Ovary (tissue), 7 donors: ENCODE measurements at regions not wholly inside any gene's neighbourhood (a gene's known extent, or its start where the extent isn't known, plus 50 kb on each side); places are given as distances from the start of the nearest gene placed in this dataset.

Experiments used
- DNase-seq, 5 donors: peaks; one replicate each; pipeline ENCODE4 v3.0.0-alpha.2; 2019 to 2020
- H3K27ac ChIP-seq, 2 donors: fragments of 200-600 bp; one replicate each; pipeline versions ENCODE4 v1.5.1 to v1.8.0; 2019 to 2022
- H3K27me3 ChIP-seq: fragments of 200-600 bp; one replicate; pipeline ENCODE4 v1.8.0; 2022
- H3K36me3 ChIP-seq: fragments of 200-600 bp; sonication (generic); one replicate; pipeline ENCODE4 v1.5.1; 2019
- H3K4me1 ChIP-seq: one replicate; pipeline ENCODE4 v1.8.1; 2013; ENCODE audit warnings: mild to moderate bottlenecking, moderate library complexity; ENCODE audit not compliant: insufficient read depth
- H3K4me3 ChIP-seq: fragments of 200-600 bp; sonication (generic); one replicate; pipeline ENCODE4 v1.5.1; 2017
- H3K9me3 ChIP-seq, 2 donors: fragments of 200-600 bp in 1 of 2; sonication (generic) in 1 of 2; one replicate each; pipeline versions ENCODE4 v1.5.1 to v1.8.1; 2013 to 2019; ENCODE audit warnings: mild to moderate bottlenecking in 1 of 2, moderate library complexity in 1 of 2
- EP300 ChIP-seq: sonication (generic); formaldehyde crosslinking; IDR thresholded peaks from one replicate; pipeline ENCODE4 v1.6.1; 2017; ENCODE audit warnings: antibody characterized with exemption
- POLR2A ChIP-seq: fragments of 450-650 bp; IDR thresholded peaks from one replicate; pipeline ENCODE4 v1.6.1; 2017; ENCODE audit warnings: antibody characterized with exemption, mild to moderate bottlenecking, moderate library complexity
- WGBS, 3 donors: extraction: QIAGEN DNeasy Blood & Tissue Kit in 1 of 3; methylation state at CpG; one replicate each; pipeline versions ENCODE4 v1.1.5 to v1.1.7; 2013 to 2017; 5-methylcytosine and 5-hydroxymethylcytosine counted together
- intact Hi-C, 4 donors: fragments of 100-400 bp; cut with DNase I; formaldehyde crosslinking; loops; one replicate each; pipeline versions ENCODE4 v1.11.0 to v1.15.1; 2022 to 2023
- TF ChIP-seq, protein P1 (sequence below), 3 donors: fragments of 450-650 bp in 2 of 3; fragments of 200-600 bp in 1 of 3; IDR thresholded peaks; one replicate each; pipeline versions ENCODE4 v1.5.1 to v1.8.0; 2016 to 2022; ENCODE audit warnings: antibody characterized with exemption in 3 of 3, mild to moderate bottlenecking in 1 of 3
- donor health status: DM: no; HTN: no; CAD: no; lungs with moderate emphysema.
- donor health status: DM: no; HTN: no; CAD: no.
- donor health status: Bipolar disorder and iron deficiency.
- donor health status: DM: no; HTN: no; CAD: no.
- donor health status: DM: yes; HTN: yes; CAD: no.

DNA sequence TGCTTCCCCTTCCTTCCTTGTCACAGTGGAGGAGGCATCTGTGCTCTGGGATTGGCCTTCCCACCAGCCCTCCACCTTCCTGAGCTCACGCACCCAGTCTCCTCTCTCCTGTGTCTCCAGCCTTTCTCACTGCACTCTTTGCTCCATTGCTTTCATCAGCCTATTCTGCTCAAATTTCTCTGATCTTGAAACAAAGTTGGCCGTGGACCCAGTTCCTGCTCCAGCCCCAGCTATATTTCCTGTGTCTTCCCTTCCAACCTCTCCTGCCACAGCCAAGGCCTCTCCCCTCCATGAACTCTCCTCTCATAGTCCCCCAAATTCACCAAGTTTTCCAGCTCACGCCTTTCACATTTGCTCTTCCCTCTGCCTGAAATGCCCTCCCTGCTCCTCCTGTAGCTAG lies 226.6 kb upstream of the AGAP1 start:
- H3K9me3 ChIP-seq = no peaks in the 10 kb centered on the region
- H3K36me3 ChIP-seq = no peaks in the 10 kb centered on the region
- intact Hi-C loops = no loop called here
- H3K27ac ChIP-seq = no peak overlapping the region
- DNase-seq = no peak
- H3K4me1 ChIP-seq = peaks cover 5% of the 10 kb centered on the region
- 71 to 78% (median 76%) methylated on average over 3 of the region's 3 CpGs for WGBS, 3 donors
- TF ChIP-seq EP300 (no peak), POLR2A (no peak)
- no peak overlapping the region for H3K4me3 ChIP-seq
- no peaks in the 10 kb centered on the region for H3K27me3 ChIP-seq

DNA sequence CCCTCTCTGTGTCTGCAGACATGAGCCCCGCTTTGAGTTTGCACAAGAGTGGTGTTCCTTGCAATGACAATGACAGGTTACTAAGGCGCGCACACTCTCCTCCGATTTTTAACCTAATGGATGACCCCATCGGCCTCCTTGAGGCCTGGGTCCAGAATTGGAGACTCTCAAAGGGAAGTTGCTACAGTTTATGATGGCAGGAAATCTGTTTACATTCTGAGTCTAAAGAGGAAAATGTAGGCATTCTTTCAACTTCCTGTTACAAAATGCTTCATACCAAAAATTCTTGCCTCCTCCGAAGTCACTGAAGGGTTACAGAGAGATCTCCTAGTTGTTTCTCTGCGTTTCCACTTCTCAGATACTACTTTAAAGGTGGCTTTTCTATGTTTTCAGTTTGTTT lies 225.3 kb upstream of the AGAP1 start:
- DNase-seq = no peak
- H3K4me3 ChIP-seq = no peak overlapping the region
- H3K36me3 ChIP-seq = no peaks in the 10 kb centered on the region
- no peak overlapping the region for H3K27ac ChIP-seq
- peaks cover 2% of the 10 kb centered on the region for H3K4me1 ChIP-seq
- 10 to 31% (median 22%) methylated on average over 7 of the region's 7 CpGs for WGBS, 3 donors
- intact Hi-C loops = no loop called here
- no peaks in the 10 kb centered on the region for H3K27me3 ChIP-seq
- TF ChIP-seq, protein P1, sequence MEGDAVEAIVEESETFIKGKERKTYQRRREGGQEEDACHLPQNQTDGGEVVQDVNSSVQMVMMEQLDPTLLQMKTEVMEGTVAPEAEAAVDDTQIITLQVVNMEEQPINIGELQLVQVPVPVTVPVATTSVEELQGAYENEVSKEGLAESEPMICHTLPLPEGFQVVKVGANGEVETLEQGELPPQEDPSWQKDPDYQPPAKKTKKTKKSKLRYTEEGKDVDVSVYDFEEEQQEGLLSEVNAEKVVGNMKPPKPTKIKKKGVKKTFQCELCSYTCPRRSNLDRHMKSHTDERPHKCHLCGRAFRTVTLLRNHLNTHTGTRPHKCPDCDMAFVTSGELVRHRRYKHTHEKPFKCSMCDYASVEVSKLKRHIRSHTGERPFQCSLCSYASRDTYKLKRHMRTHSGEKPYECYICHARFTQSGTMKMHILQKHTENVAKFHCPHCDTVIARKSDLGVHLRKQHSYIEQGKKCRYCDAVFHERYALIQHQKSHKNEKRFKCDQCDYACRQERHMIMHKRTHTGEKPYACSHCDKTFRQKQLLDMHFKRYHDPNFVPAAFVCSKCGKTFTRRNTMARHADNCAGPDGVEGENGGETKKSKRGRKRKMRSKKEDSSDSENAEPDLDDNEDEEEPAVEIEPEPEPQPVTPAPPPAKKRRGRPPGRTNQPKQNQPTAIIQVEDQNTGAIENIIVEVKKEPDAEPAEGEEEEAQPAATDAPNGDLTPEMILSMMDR (IDR thresholded peaks at IDR 0.05) = no peak
- TF ChIP-seq EP300 = no peak
- no peaks in the 10 kb centered on the region for H3K9me3 ChIP-seq

DNA sequence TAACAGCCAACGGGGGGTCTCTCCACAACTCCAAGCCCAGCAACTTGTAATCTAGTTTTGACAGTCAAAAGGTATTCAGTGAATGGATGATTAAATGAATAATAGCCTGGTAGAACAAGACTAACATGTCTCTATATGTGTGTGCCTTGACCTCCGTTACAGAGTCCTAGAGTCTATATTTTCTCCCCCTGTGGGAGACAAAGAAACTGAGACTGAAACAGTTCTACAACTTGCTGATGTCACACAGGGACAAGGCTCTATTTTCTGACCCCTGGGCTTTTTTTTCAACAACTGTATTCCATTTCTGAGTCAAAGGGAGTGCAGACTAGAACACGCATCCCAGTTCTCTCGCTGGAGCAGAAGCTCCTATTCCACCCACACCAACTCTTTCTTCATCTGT lies 223.6 kb upstream of the AGAP1 start:
- H3K36me3 ChIP-seq = no peaks in the 10 kb centered on the region
- WGBS, 3 donors = 88 to 93% (median 90%) methylated on average over 4 of the region's 4 CpGs
- DNase-seq = no peak
- H3K4me1 ChIP-seq = peaks cover 2% of the 10 kb centered on the region
- no peak overlapping the region for H3K4me3 ChIP-seq
- H3K27ac ChIP-seq = no peak overlapping the region
- intact Hi-C loops = no loop called here
- TF ChIP-seq POLR2A = no peak
- no peaks in the 10 kb centered on the region for H3K27me3 ChIP-seq
- H3K9me3 ChIP-seq = no peaks in the 10 kb centered on the region

DNA sequence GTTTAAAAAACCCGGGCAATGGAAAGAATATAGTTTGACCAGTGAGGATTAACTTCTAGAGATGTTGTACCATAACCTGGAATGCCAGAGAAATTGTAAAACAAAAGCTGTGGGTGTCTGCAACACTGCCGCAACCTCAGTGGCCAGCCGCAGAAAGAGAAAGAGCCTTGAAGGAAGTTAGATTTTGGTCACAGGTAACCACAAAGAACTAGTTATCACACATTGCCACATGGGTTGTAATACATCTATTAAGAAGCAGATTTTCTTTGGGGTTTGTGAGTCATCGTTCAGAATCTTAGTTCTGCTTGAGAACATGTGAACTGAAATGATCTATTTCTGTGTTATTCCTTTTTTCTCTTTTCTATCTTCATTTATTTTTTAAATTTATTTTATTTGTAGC lies 222.9 kb upstream of the AGAP1 start:
- Histone ChIP-seq H3K27ac (no peak overlapping the region), H3K4me3 (no peak overlapping the region), H3K4me1 (peaks cover 2% of the 10 kb centered on the region), H3K27me3 (no peaks in the 10 kb centered on the region), H3K36me3 (no peaks in the 10 kb centered on the region), H3K9me3 (no peaks in the 10 kb centered on the region)
- 54 to 66% (median 57%) methylated on average over 4 of the region's 4 CpGs for WGBS, 3 donors
- no peak for DNase-seq
- intact Hi-C loops = no loop called here
- TF ChIP-seq EP300 = no peak
- TF ChIP-seq, protein P1 (IDR thresholded peaks at IDR 0.05) = no peak
- no peak for TF ChIP-seq POLR2A

DNA sequence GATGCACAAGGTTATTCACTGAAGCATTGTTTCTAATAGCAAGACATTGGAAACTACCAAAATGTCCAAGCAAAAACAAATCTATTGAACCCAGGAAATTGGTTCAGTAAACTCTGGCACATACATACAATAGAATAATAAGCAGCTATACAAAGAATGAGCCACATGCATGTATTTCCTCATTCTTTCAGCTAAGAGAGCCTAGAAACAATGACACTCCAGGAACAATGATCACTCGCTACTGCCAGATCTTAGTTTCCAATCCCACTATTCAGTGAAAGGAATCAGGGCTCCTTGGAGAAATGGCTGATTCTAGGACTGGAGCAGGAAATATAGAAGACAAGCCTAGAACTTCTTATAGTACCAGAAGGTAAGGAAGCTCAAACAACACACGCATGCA lies 221.9 kb upstream of the AGAP1 start:
- DNase-seq = no peak
- 96 to 97% (median 97%) methylated on average over 2 of the region's 2 CpGs for WGBS, 3 donors
- no peak overlapping the region for H3K27ac ChIP-seq
- no peak overlapping the region for H3K4me3 ChIP-seq
- no peaks in the 10 kb centered on the region for H3K36me3 ChIP-seq
- intact Hi-C loops = no loop called here
- H3K9me3 ChIP-seq = no peaks in the 10 kb centered on the region
- H3K4me1 ChIP-seq = peaks cover 2% of the 10 kb centered on the region
- H3K27me3 ChIP-seq = no peaks in the 10 kb centered on the region
- no peak for TF ChIP-seq EP300
- TF ChIP-seq, protein P1 (IDR thresholded peaks at IDR 0.05) = no peak
- no peak for TF ChIP-seq POLR2A

DNA sequence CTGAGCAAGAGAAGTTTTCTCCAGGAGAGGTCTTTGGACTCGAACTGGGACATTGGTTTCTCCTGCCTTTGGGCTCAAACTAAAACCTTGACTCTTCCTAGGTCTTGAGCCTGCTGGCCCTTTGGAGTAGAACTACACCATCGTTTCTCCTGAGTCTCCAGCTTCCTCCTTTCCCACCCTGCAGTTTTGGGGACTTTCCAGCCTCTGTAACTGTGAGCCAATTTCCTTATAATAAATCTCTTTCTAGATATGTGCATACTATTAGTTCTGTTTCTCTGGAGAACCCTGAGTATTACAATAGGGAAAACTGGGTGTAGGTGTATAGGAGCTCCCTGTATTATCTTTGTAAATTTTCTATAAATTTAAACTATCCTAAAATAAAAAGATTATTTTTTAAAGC lies 219.8 kb upstream of the AGAP1 start:
- WGBS, 3 donors = 52 to 57% (median 52%) methylated on average over 2 of the region's 2 CpGs
- Histone ChIP-seq H3K27me3 (no peaks in the 10 kb centered on the region), H3K9me3 (no peaks in the 10 kb centered on the region), H3K4me1 (no peaks in the 10 kb centered on the region), H3K27ac (no peak overlapping the region), H3K36me3 (no peaks in the 10 kb centered on the region), H3K4me3 (no peak overlapping the region)
- no peak for DNase-seq
- intact Hi-C loops = no loop called here
- TF ChIP-seq EP300 (no peak), POLR2A (no peak)
- TF ChIP-seq, protein P1 (IDR thresholded peaks at IDR 0.05) = no peak
